ENCODE measurements at regions not wholly inside any gene's neighbourhood (a gene's known extent, or its start where the extent isn't known, plus 50 kb on each side); places are given as distances from the start of the nearest gene placed in this dataset.

GRCh38 chr4:144399927-144400326 lies 246.0 kb upstream of the HHIP start:
- intact Hi-C loops (cut with DNase I) = no loop called here
- peaks cover 0 to 12% (median 0%) of the 10 kb centered on the region in 12 donors for H3K9me3 ChIP-seq
- no peaks in the 10 kb centered on the region for H3K36me3 ChIP-seq
- ATAC-seq (no peak), DNase-seq (no peak)
- H3K4me3 ChIP-seq = no peak overlapping the region
- TF ChIP-seq, protein P1, sequence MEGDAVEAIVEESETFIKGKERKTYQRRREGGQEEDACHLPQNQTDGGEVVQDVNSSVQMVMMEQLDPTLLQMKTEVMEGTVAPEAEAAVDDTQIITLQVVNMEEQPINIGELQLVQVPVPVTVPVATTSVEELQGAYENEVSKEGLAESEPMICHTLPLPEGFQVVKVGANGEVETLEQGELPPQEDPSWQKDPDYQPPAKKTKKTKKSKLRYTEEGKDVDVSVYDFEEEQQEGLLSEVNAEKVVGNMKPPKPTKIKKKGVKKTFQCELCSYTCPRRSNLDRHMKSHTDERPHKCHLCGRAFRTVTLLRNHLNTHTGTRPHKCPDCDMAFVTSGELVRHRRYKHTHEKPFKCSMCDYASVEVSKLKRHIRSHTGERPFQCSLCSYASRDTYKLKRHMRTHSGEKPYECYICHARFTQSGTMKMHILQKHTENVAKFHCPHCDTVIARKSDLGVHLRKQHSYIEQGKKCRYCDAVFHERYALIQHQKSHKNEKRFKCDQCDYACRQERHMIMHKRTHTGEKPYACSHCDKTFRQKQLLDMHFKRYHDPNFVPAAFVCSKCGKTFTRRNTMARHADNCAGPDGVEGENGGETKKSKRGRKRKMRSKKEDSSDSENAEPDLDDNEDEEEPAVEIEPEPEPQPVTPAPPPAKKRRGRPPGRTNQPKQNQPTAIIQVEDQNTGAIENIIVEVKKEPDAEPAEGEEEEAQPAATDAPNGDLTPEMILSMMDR (IDR thresholded peaks at IDR 0.05) = no peak
- TF ChIP-seq POLR2A (IDR thresholded peaks at IDR 0.05) = no peak
- WGBS, 4 donors = 14 to 24% (median 21%) methylated on average over 2 of the region's 2 CpGs
- H3K4me1 ChIP-seq = no peaks in the 10 kb centered on the region
- no peaks in the 10 kb centered on the region for H3K27me3 ChIP-seq
- no peak overlapping the region for H3K27ac ChIP-seq

DNA sequence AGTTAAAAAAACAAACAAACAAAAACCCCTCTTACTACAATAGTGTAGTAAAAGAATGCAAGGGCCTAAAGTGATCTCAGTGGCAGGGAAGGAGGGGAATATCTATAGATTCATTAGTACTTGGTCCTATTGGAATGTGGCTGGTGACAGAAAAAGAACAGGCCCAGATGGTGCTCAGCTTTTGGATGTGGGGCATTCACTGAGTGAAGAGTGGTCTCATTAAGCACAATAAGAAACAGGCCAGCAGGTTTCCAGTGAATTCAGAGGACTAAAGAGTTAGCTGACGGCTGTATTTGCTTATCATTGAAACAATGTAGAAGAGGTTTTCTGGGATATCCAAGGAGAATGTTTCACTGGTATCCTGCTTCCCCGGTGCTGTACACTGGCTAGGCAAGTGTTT lies 243.8 kb upstream of the HHIP start:
- DNase-seq (no peak), ATAC-seq (no peak)
- Histone ChIP-seq H3K27me3 (no peaks in the 10 kb centered on the region), H3K9me3 (peaks cover 0 to 12% (median 0%) of the 10 kb centered on the region in 12 donors), H3K36me3 (no peaks in the 10 kb centered on the region), H3K4me1 (no peaks in the 10 kb centered on the region), H3K27ac (no peak overlapping the region), H3K4me3 (no peak overlapping the region)
- no peak for TF ChIP-seq POLR2A (IDR thresholded peaks at IDR 0.05)
- TF ChIP-seq, protein P1 (IDR thresholded peaks at IDR 0.05) = no peak
- WGBS, 4 donors = 42 to 59% (median 48%) methylated on average over 2 of the region's 2 CpGs
- intact Hi-C loops (cut with DNase I) = no loop called here

DNA sequence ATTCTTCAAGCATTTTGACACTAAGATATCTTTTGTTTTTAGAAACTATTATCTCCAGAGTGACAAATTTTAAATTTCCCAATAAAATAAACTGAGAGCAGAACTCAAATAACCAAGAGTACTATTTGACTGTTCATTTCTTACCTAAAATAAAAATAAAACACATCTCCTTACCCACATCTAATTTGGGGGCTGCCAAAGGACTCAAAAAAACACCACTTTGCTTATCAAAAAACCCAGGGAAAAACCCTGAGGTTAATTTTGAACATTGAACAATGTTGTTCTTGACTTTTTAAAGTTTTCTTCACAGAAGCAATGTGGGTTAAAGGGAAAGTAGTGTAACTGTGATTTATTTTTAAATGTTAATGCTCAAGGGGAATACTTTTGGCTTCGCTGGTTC lies 243.0 kb upstream of the HHIP start:
- H3K4me3 ChIP-seq = no peak overlapping the region
- ATAC-seq = no peak
- DNase-seq = no peak
- H3K36me3 ChIP-seq = no peaks in the 10 kb centered on the region
- 47 to 78% (median 53%) methylated on average over 1 of the region's 1 CpG for WGBS, 4 donors
- no peaks in the 10 kb centered on the region for H3K4me1 ChIP-seq
- H3K27ac ChIP-seq = no peak overlapping the region
- no peak for TF ChIP-seq POLR2A (IDR thresholded peaks at IDR 0.05)
- TF ChIP-seq, protein P1 (IDR thresholded peaks at IDR 0.05) = no peak
- intact Hi-C loops (cut with DNase I) = no loop called here
- H3K9me3 ChIP-seq = peaks cover 0 to 7% (median 0%) of the 10 kb centered on the region in 12 donors
- no peaks in the 10 kb centered on the region for H3K27me3 ChIP-seq

DNA sequence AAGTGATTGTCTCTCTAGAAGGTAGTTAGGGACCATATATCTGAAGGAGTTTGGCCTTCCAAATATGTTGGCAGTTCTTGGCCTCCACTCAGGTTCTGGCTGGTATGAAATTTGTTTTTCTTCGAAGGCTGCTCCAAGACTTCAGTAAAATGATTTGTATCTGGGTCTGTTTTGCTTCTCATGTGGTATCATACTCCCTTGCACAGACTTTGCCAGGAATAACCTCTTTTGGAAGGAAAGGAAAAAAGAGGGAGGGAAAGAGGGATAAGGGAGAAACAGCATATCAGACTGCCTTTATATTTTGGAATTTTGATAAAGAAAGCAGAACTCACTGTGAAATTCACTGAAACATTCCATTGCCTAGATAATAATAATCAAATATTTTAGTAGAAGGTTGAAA lies 242.1 kb upstream of the HHIP start:
- no peak for TF ChIP-seq POLR2A (IDR thresholded peaks at IDR 0.05)
- TF ChIP-seq, protein P1 (IDR thresholded peaks at IDR 0.05) = no peak
- no peaks in the 10 kb centered on the region for H3K4me1 ChIP-seq
- no peak overlapping the region for H3K4me3 ChIP-seq
- no peaks in the 10 kb centered on the region for H3K36me3 ChIP-seq
- DNase-seq (no peak), ATAC-seq (no peak)
- no peak overlapping the region for H3K27ac ChIP-seq
- intact Hi-C loops (cut with DNase I) = no loop called here
- WGBS, 4 donors = 48 to 68% (median 63%) methylated on average over 1 of the region's 1 CpG
- H3K9me3 ChIP-seq = peaks cover 0 to 3% (median 0%) of the 10 kb centered on the region in 12 donors
- H3K27me3 ChIP-seq = no peaks in the 10 kb centered on the region
